ENCODE measurements at regions not wholly inside any gene's neighbourhood (a gene's known extent, or its start where the extent isn't known, plus 50 kb on each side); places are given as distances from the start of the nearest gene placed in this dataset.

GRCh38 chr13:89923052-89923451 lies 1424.4 kb upstream of the MIR17HG start:
- TF ChIP-seq CTCF (conservative IDR thresholded peaks at IDR 0.05; ENCODE audit: low read depth, low read length): no peak
- TF ChIP-seq EZH2 (IDR thresholded peaks at IDR 0.05; ENCODE audit: low read length, unreplicated experiment): no peak
- TF ChIP-seq EZH2phosphoT487 (IDR thresholded peaks at IDR 0.05; ENCODE audit: borderline replicate concordance, low read length): no peak
